MM.1S (cell line): ENCODE measurements at regions not wholly inside any gene's neighbourhood (a gene's known extent, or its start where the extent isn't known, plus 50 kb on each side); places are given as distances from the start of the nearest gene placed in this dataset.

Source experiments
- DNase-seq: peaks from one replicate; pipeline ENCODE4 v3.0.0-alpha.2; 2015
- H2AFZ ChIP-seq: fragments of 300-600 bp; sonication (generic); 2 replicates; pipeline ENCODE4 v1.6.0; 2016; ENCODE audit warnings: antibody characterized with exemption, low read length
- H3F3A ChIP-seq: fragments of 300-600 bp; sonication (generic); 2 replicates; pipeline ENCODE4 v1.6.1; 2016; ENCODE audit warnings: mild to moderate bottlenecking, antibody characterized with exemption, low read length, moderate library complexity, mixed read lengths; ENCODE audit not compliant: insufficient read depth
- H3K27ac ChIP-seq: fragments of 300-600 bp; sonication (generic); 2 replicates; pipeline ENCODE4 v1.5.1; 2016; ENCODE audit warnings: mild to moderate bottlenecking, low read length
- H3K27me3 ChIP-seq: fragments of 300-600 bp; sonication (generic); replicated peaks from 2 replicates; pipeline ENCODE4 v1.6.0; 2016; ENCODE audit warnings: low read length; ENCODE audit not compliant: insufficient read depth
- H3K36me3 ChIP-seq: fragments of 300-600 bp; sonication (generic); replicated peaks from 2 replicates; pipeline ENCODE4 v1.6.1; 2016; ENCODE audit warnings: mild to moderate bottlenecking, low read length, mixed read lengths; ENCODE audit not compliant: insufficient read depth
- H3K4me1 ChIP-seq: fragments of 300-600 bp; sonication (generic); 2 replicates; pipeline ENCODE4 v1.6.1; 2016; ENCODE audit warnings: low read length, mixed read lengths
- H3K4me2 ChIP-seq: fragments of 300-600 bp; sonication (generic); 2 replicates; pipeline ENCODE4 v1.6.0; 2016; ENCODE audit warnings: low read depth, low read length
- H3K4me3 ChIP-seq: fragments of 300-600 bp; sonication (generic); 2 replicates; pipeline ENCODE4 v1.5.1; 2016; ENCODE audit warnings: low read length, mixed read lengths
- H3K79me2 ChIP-seq: fragments of 300-600 bp; sonication (generic); 2 replicates; pipeline ENCODE4 v1.6.1; 2016; ENCODE audit warnings: mixed run types, low read length, mixed read lengths
- H3K9ac ChIP-seq: fragments of 300-600 bp; sonication (generic); 2 replicates; pipeline ENCODE4 v1.6.1; 2016; ENCODE audit warnings: low read length, mixed read lengths
- H3K9me2 ChIP-seq: fragments of 300-600 bp; sonication (generic); replicated peaks from 2 replicates; pipeline ENCODE4 v1.6.1; 2016; ENCODE audit warnings: mild to moderate bottlenecking, low read length, mixed read lengths; ENCODE audit not compliant: insufficient read depth
- H3K9me3 ChIP-seq: fragments of 300-600 bp; sonication (generic); replicated peaks from 2 replicates; pipeline ENCODE4 v1.6.1; 2016; ENCODE audit warnings: mild to moderate bottlenecking, low read length, mixed read lengths; ENCODE audit not compliant: insufficient read depth
- H4K20me1 ChIP-seq: fragments of 300-600 bp; sonication (generic); 2 replicates; pipeline ENCODE4 v1.6.1; 2016; ENCODE audit warnings: mild to moderate bottlenecking, low read length, moderate library complexity, mixed read lengths; ENCODE audit not compliant: insufficient read depth
- CTCF ChIP-seq: fragments of 300-600 bp; sonication (generic); IDR thresholded peaks from 2 replicates; pipeline ENCODE4 v1.5.1; 2016; ENCODE audit warnings: antibody characterized with exemption, low read length, mixed read lengths
- EZH2 ChIP-seq: fragments of 300-600 bp; sonication (generic); optimal IDR thresholded peaks from 2 replicates; pipeline ENCODE3; 2017; ENCODE audit warnings: low read depth, mild to moderate bottlenecking, antibody characterized with exemption, low read length, mixed read lengths
- EZH2phosphoT487 ChIP-seq: fragments of 300-600 bp; sonication (generic); IDR thresholded peaks from 2 replicates; pipeline ENCODE4 v1.6.1; 2018; ENCODE audit warnings: antibody characterized with exemption, low read length

GRCh38 chr21:17406202-17406601 lies 106.6 kb upstream of the CXADR start:
- Histone ChIP-seq H3K9ac (no peak overlapping the region), H2AFZ (no peak overlapping the region), H3K79me2 (no peaks in the 10 kb centered on the region), H3K9me2 (no peaks in the 10 kb centered on the region), H3F3A (no peaks in the 10 kb centered on the region), H3K9me3 (no peaks in the 10 kb centered on the region), H3K4me2 (no peak overlapping the region), H3K36me3 (no peaks in the 10 kb centered on the region), H4K20me1 (no peaks in the 10 kb centered on the region), H3K27me3 (no peaks in the 10 kb centered on the region), H3K4me3 (no peak overlapping the region), H3K27ac (no peak overlapping the region), H3K4me1 (no peaks in the 10 kb centered on the region)
- no peak for DNase-seq
- TF ChIP-seq CTCF (no peak), EZH2phosphoT487 (no peak), EZH2 (no peak)

GRCh38 chr21:17414766-17415165 lies 98.1 kb upstream of the CXADR start:
- no peaks in the 10 kb centered on the region for H3K36me3 ChIP-seq
- no peak for TF ChIP-seq CTCF
- no peak for TF ChIP-seq EZH2
- TF ChIP-seq EZH2phosphoT487: no peak
- H3K4me3 ChIP-seq: no peak overlapping the region
- no peaks in the 10 kb centered on the region for H3K79me2 ChIP-seq
- H3K9me3 ChIP-seq: no peaks in the 10 kb centered on the region
- no peaks in the 10 kb centered on the region for H3F3A ChIP-seq
- DNase-seq: no peak
- H3K27me3 ChIP-seq: no peaks in the 10 kb centered on the region
- no peaks in the 10 kb centered on the region for H4K20me1 ChIP-seq
- no peak overlapping the region for H3K9ac ChIP-seq
- no peak overlapping the region for H2AFZ ChIP-seq
- H3K27ac ChIP-seq: no peak overlapping the region
- no peaks in the 10 kb centered on the region for H3K4me1 ChIP-seq
- no peaks in the 10 kb centered on the region for H3K9me2 ChIP-seq
- no peak overlapping the region for H3K4me2 ChIP-seq

GRCh38 chr21:17416139-17416538 lies 96.7 kb upstream of the CXADR start:
- H3K4me3 ChIP-seq: no peak overlapping the region
- no peak overlapping the region for H2AFZ ChIP-seq
- no peaks in the 10 kb centered on the region for H3K9me3 ChIP-seq
- no peaks in the 10 kb centered on the region for H3K4me1 ChIP-seq
- no peaks in the 10 kb centered on the region for H3K9me2 ChIP-seq
- no peak overlapping the region for H3K27ac ChIP-seq
- no peaks in the 10 kb centered on the region for H3K36me3 ChIP-seq
- no peaks in the 10 kb centered on the region for H3K27me3 ChIP-seq
- H3F3A ChIP-seq: no peaks in the 10 kb centered on the region
- TF ChIP-seq CTCF: no peak
- TF ChIP-seq EZH2phosphoT487: no peak
- no peak for TF ChIP-seq EZH2
- no peaks in the 10 kb centered on the region for H3K79me2 ChIP-seq
- no peak overlapping the region for H3K9ac ChIP-seq
- no peak overlapping the region for H3K4me2 ChIP-seq
- no peak for DNase-seq
- no peaks in the 10 kb centered on the region for H4K20me1 ChIP-seq
